Dermis microvascular lymphatic vessel endothelial cell (primary cell): ENCODE measurements at regions not wholly inside any gene's neighbourhood (a gene's known extent, or its start where the extent isn't known, plus 50 kb on each side); places are given as distances from the start of the nearest gene placed in this dataset.

Experiments used
- DNase-seq, 2 donors: peaks; one replicate each; pipeline versions ENCODE4 v3.0.0 to v3.0.0-alpha.2; 2010; ENCODE audit warnings: low read depth in 2 of 2

DNA sequence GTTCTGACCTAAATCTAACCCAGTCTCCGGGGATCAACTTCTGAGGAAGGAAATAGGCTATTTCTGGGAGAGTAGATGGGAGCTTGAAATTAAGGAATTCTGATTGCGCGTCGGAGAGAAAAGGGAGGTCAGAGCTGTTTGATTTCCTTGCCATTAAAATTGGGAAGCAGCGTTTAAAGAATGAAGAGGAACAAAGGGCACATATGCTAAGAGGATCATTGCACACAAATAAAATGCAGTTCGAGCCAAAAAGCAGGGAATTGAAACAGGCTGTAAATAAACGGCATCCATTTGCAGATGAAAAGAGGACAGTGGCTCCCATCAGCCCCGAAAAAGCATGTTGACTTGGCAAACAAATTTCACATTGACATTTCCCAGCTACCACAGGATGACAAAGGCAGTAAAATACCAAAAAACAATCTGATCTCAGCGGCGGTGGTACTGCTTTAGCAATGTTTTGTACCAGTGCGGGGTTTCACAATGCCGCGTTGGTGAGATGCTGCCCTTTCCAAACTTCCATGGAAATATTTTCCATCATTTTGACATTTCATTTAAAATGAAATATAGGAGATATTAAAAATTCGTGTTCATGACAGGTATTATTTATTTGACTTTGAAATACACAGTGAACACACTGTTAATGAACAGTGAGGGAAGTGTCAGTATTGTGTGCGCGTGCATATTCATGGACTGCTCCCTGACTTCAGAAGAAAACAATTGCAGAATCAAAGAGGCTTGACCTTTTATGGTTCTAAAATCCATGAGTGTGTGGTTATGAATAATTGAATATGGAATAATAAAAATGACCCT, 108.8 kb downstream of the SQOR start:
- no peak for DNase-seq

DNA sequence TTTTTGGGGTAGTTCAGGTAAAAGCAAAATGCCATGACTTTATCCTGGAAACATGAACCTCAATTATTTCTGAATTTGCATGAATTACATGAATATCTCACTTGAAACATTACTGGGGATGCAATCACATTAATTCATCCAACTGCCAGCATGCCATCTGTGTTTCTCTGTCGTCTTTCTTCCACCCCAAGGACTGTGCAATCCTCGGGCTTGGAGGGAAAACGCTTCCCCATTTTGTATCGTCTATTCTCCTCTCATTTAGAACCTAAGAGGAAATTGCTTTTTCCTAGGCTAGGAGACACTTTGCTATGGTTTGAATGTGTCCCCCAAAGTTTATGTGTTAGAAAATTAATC, 109.4 kb downstream of the SQOR start:
- no peak for DNase-seq

DNA sequence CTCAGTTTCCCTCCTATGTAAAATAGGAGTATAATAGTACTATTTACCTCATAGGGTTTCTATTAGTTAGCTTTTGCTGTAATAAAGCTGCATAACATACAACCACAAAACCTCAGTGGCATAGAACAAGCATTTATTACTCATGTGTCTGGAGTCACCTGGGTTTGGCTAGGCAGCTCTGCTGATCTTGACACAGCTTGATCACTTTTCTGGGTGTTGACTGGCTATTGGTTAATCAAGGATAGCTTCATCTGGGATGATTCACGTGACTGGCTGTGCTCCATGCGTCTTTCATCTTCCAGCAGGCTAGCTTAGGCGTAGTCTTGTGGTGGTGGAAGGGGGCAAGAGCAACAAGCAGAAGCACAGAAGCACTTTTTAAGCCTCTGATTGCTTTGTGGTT, 112.6 kb downstream of the SQOR start:
- DNase-seq = no peak

DNA sequence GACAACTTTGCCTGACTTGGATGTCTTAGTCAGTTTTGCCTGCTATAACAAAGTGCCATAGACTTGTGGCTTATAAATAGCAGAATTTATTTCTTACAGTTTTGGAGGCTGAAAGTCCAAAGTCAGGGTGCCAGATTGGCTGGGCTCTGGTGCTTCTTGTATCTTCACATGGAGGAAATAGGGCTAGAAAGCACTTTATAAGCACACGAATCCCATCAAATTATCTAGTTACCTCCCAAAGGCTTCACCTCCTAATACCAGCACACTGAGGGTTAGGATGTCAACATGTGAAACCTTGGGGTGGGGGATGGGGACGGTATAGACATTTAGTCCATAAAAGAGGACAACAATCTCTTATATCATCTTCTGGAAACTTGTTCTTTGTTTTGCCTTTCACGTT, 116.8 kb downstream of the SQOR start:
- no peak for DNase-seq

DNA sequence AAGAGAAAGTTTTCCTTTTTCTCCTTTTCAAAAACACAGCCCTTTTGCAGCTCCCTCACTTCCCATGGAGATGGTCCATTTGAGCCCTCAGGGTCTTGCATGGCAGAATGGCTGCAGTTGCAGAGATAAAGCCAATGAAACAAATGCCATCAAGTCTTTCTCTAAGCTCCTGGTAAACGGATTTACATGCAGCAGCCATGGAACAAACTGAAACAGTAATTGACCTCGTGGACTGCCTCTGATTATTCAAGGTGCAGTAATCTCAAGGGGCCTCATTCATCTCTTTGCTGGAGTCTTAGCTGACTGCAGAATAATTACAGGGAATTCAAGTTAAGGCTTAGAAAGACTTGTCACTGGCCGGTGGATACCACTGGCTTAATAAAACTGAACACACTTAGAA, 125.1 kb downstream of the SQOR start:
- no peak for DNase-seq

GRCh38 chr15:45762726-45763125, 127.9 kb downstream of the SQOR start:
- DNase-seq = no peak

DNA sequence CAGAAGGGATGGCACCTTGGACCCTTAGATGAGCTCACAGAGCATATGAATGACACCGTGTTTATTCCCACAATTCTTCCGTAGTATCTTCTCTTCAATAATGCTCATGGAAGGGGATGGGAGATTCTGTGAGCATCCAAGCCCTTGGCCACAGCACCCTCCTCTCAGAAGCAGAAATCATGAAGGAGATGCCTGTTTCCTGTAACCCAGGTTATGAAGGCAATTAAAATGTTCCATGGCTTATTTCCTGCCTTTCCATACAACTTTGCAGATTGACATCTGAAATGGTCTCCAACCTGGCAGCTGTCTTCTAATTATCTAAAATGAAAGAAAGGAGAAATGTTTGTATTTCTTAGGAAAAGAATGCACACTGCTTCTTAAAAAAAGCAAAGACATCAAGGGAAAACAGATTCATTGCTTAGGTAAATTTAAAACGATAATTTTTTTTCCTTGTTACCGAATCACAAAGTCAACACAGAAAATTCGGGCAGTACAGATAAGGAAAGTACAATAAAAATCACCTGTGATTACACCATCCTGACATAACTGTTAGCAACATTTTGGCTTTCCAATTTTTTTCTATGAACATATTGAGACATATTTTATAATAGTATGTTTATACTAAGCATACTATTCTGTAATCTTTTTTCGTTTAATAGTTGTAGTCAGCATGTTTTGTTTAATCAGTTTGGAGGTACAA, 128.5 kb downstream of the SQOR start:
- DNase-seq = no peak

DNA sequence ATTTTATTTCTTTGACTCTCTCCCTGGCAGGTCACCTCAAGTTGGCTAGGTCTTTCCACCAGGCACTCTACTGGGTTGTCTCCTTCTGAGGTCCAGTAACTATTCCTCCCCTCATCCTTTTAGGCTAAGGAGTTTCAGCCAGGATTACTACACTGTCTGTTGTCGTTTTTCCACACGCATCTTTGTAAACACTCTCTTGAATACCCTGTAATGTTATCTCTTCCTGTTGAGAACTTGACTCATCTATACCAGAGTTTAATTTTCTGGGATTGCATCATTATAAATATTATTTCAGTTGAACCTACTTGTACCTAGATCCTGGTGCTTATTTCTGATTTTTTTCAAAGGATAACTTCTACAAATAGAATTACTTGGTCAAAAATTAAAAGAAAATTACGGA, 138.3 kb downstream of the SQOR start:
- DNase-seq = no peak

GRCh38 chr15:45776772-45777171, 141.9 kb downstream of the SQOR start:
- no peak for DNase-seq

GRCh38 chr15:45777781-45778180, 143.0 kb downstream of the SQOR start:
- no peak for DNase-seq

- DNase-seq = no peak
These were observed 145.5 kb downstream of the SQOR start for GRCh38 chr15:45780352-45780751.

GRCh38 chr15:45784656-45785055, 149.8 kb downstream of the SQOR start:
- no peak for DNase-seq

GRCh38 chr15:45785897-45786296, 151.1 kb downstream of the SQOR start:
- no peak for DNase-seq

GRCh38 chr15:45790325-45790943, 155.6 kb downstream of the SQOR start:
- peak; percentile 9 to 25 for DNase-seq

DNA sequence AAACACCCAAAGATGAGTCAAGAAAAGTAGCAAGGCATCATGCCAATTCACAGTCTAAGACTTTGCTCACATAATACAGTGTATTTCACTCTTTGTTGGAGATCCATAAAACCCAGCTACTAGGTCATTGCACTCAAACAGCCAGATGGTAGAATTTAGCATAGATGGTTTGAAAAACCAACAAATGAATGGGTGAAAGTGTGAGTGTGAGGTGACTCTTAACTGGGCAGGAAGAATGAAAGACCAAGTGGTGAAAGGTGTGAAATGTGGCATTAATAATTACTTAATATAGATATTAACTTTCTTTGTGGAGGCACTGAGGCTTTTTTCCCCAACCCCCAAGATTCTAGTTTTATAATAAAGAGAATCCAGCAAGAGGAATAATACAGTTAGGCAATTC, 159.5 kb downstream of the SQOR start:
- DNase-seq = no peak

- DNase-seq = no peak
These were observed 160.0 kb downstream of the SQOR start for GRCh38 chr15:45794712-45795439.

DNA sequence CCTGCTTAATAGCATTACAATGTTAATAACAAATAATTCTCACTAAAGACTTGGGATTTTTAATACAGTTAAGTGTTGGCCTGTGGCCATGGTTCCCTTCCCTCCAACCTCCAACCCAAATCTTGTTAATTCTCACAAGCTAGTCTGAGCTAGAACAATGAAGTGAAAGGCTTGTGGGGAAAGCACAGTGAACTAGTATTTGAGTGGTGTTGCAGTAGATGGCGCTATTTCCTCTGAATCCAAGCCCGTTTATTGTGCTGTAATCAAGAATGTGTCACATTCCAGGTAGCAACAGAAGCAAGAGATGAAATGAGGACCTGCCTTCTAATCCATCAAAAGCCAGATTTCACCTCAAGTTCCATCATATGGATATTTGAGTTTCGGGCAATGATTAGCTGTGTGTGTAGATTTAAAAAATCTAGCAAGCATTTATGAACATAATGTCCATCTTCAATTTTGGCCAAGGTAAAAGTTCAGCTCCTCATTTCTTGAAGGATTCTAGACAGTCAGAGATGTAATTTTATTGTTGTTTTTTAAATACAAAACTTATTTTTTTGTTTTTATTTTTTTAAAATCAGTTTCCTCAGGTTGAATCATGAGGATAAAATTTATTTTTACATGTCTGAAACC, 160.7 kb downstream of the SQOR start:
- peak; percentile 80 to 86 for DNase-seq

DNA sequence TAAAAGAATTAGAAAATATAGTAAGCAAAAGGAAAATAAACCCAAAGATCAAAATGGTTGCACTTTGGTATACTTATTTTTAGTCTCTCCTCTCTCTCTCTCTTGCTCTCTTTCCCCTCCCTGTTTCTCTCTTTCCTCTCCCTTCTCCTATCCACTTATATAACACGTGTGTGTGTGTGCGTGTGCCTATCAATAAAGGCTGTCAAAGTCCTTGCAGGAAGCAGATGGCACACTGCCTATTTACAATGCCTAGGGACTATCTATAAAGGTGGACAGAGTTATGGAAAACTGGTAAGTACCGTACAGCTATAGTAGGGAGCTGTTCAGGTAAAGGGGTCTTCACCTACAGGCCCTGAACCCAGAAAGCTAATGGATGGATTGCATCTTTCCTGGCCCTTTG, 161.6 kb downstream of the SQOR start:
- no peak for DNase-seq

GRCh38 chr15:45799508-45799907, 164.7 kb downstream of the SQOR start:
- DNase-seq = no peak

DNA sequence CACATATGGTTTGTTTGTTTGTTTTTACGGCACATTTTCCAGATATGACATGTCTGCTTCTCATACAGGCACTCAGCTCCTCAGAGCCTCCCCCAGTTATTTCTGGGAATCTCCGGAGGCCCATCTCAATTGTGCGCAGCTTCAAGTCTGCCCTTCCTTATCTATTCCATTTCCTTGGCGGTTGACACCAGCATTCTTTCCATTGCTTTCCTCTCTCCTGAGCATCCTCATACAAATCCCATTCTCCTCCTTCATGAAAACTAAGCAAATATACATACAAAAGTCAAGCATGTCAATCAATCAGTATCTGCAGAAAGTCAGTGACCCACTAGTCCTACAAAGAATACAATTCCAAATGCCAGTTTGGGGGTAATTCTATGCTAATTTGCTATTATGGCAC, 166.7 kb downstream of the SQOR start:
- DNase-seq = no peak

- peak; percentile 43 to 80 for DNase-seq
These were observed 167.3 kb downstream of the SQOR start for GRCh38 chr15:45802140-45802539.

- no peak for DNase-seq
These were observed 169.2 kb downstream of the SQOR start for GRCh38 chr15:45804028-45804427.
